Kidney (tissue), 13 donors: ENCODE measurements at regions not wholly inside any gene's neighbourhood (a gene's known extent, or its start where the extent isn't known, plus 50 kb on each side); places are given as distances from the start of the nearest gene placed in this dataset.
A peak's percentile ranks its signal among the peaks of the same experiment; 100 is the strongest.

Experiments
- DNase-seq, 5 donors: peaks; one replicate each; pipeline ENCODE4 v3.0.0-alpha.2; 2013 to 2020
- FAIRE-seq: peaks from 2 replicates; lab custom pipeline; 2012; peaks lifted over from hg19 to GRCh38; lab: Jason Lieb, UNC
- H3K27ac ChIP-seq, 2 donors: one replicate each; pipeline ENCODE4 v1.7.0; 2013; ENCODE audit warnings: low read depth in 2 of 2, low read length in 2 of 2, inconsistent platforms in 1 of 2
- H3K27me3 ChIP-seq: one replicate; pipeline ENCODE4 v1.7.1; 2013; ENCODE audit warnings: low read length, inconsistent platforms; ENCODE audit not compliant: control insufficient read depth, insufficient read depth
- H3K36me3 ChIP-seq, 3 donors: one replicate each; pipeline versions ENCODE4 v1.7.0 to v1.7.1; 2013; ENCODE audit warnings: low read length in 3 of 3, control low read depth in 1 of 3, inconsistent platforms in 1 of 3; ENCODE audit not compliant: insufficient read depth in 3 of 3, control insufficient read depth in 2 of 3
- H3K4me1 ChIP-seq, 3 donors: one replicate each; pipeline versions ENCODE4 v1.7.0 to v1.7.1; 2013; ENCODE audit warnings: low read length in 3 of 3, inconsistent platforms in 1 of 3, low read depth in 1 of 3; ENCODE audit not compliant: control insufficient read depth in 2 of 3, insufficient read depth in 2 of 3
- H3K4me3 ChIP-seq, 3 donors: one replicate each; pipeline versions ENCODE4 v1.7.0 to v1.8.1; 2013; ENCODE audit warnings: low read length in 3 of 3, control low read depth in 1 of 3, inconsistent platforms in 1 of 3
- H3K9ac ChIP-seq, 3 donors: one replicate each; pipeline versions ENCODE4 v1.7.0 to v1.7.1; 2013; ENCODE audit warnings: low read length in 3 of 3, control low read depth in 1 of 3, inconsistent platforms in 1 of 3
- H3K9me3 ChIP-seq, 3 donors: one replicate each; pipeline versions ENCODE4 v1.7.0 to v1.7.1; 2013; ENCODE audit warnings: low read length in 3 of 3, control low read depth in 1 of 3, inconsistent platforms in 1 of 3; ENCODE audit not compliant: control insufficient read depth in 2 of 3, insufficient read depth in 1 of 3
- CTCF ChIP-seq: IDR thresholded peaks from 3 replicates; pipeline ENCODE4 v1.5.1; 2012; ENCODE audit warnings: mild to moderate bottlenecking, moderate library complexity, borderline replicate concordance; ENCODE audit not compliant: insufficient read depth; ENCODE audit errors: extremely low read depth
- intact Hi-C: fragments of 100-400 bp; cut with DNase I; formaldehyde crosslinking; loops from one replicate; pipeline ENCODE4 v1.11.1; 2022
- donor health status: control.
- donor health status: control.
- donor health status: control.
- donor health status: control.
- donor health status: control.
- donor health status: DM: yes; HTN: yes; CAD: no.
- donor health status: Normal renal cell carcinoma (clear cell type).

GRCh38 chr13:99442273-99442895 is 58.9 kb upstream of the TM9SF2 start:
- Histone ChIP-seq H3K27ac (no peak overlapping the region), H3K4me1 (no peaks in the 10 kb centered on the region), H3K9me3 (no peaks in the 10 kb centered on the region), H3K9ac (no peak overlapping the region), H3K36me3 (no peaks in the 10 kb centered on the region), H3K4me3 (no peak overlapping the region), H3K27me3 (no peaks in the 10 kb centered on the region)
- FAIRE-seq (peak; percentile 81), DNase-seq (peak in 3 of 5 donors; percentile 37 to 63 (median 48))
- TF ChIP-seq CTCF, result peak; percentile 93
- intact Hi-C loops, result loop anchor here (10.0 kb wide), 1 partner anchor 72 kb away; no protein-coding TSS in a partner anchor

- intact Hi-C loops, result loop anchor here (10.0 kb wide), 1 partner anchor 69 kb away; no protein-coding TSS in a partner anchor
- Histone ChIP-seq H3K4me1 (no peaks in the 10 kb centered on the region), H3K27me3 (no peaks in the 10 kb centered on the region), H3K9ac (no peak overlapping the region), H3K36me3 (no peaks in the 10 kb centered on the region), H3K27ac (no peak overlapping the region), H3K9me3 (no peaks in the 10 kb centered on the region), H3K4me3 (no peak overlapping the region)
- no peak for TF ChIP-seq CTCF
- no peak for FAIRE-seq
- no peak for DNase-seq
Observed at GRCh38 chr13:99446242-99446641, 55.0 kb upstream of the TM9SF2 start.

GRCh38 chr13:99448546-99448945 is 52.7 kb upstream of the TM9SF2 start:
- no peak for FAIRE-seq
- intact Hi-C loops, result loop anchor here (10.0 kb wide), 1 partner anchor 66 kb away; no protein-coding TSS in a partner anchor
- no peaks in the 10 kb centered on the region for H3K27me3 ChIP-seq
- H3K9me3 ChIP-seq, result no peaks in the 10 kb centered on the region
- no peak for DNase-seq
- no peak overlapping the region for H3K4me3 ChIP-seq
- H3K4me1 ChIP-seq, result no peaks in the 10 kb centered on the region
- no peaks in the 10 kb centered on the region for H3K36me3 ChIP-seq
- H3K9ac ChIP-seq, result no peak overlapping the region
- H3K27ac ChIP-seq, result no peak overlapping the region
- TF ChIP-seq CTCF, result no peak

GRCh38 chr13:99450416-99450815 is 50.9 kb upstream of the TM9SF2 start:
- FAIRE-seq, result no peak
- intact Hi-C loops, result no loop called here

More at GRCh38 chr13:99450416-99450815, 50.9 kb upstream of the TM9SF2 start:
- peaks cover 0 to 3% (median 0%) of the 10 kb centered on the region in 3 donors for H3K9me3 ChIP-seq
- H3K27me3 ChIP-seq, result no peaks in the 10 kb centered on the region
- H3K27ac ChIP-seq, result no peak overlapping the region
- no peak for TF ChIP-seq CTCF
- DNase-seq, result no peak
- no peaks in the 10 kb centered on the region for H3K36me3 ChIP-seq
- H3K9ac ChIP-seq, result no peak overlapping the region
- no peak overlapping the region for H3K4me3 ChIP-seq
- H3K4me1 ChIP-seq, result no peaks in the 10 kb centered on the region
